Kidney (tissue), 13 donors: ENCODE measurements at regions not wholly inside any gene's neighbourhood (a gene's known extent, or its start where the extent isn't known, plus 50 kb on each side); places are given as distances from the start of the nearest gene placed in this dataset.

Experiments
- DNase-seq, 5 donors: peaks; one replicate each; pipeline ENCODE4 v3.0.0-alpha.2; 2013 to 2020
- FAIRE-seq: peaks from 2 replicates; lab custom pipeline; 2012; peaks lifted over from hg19 to GRCh38; lab: Jason Lieb, UNC
- H3K27ac ChIP-seq, 2 donors: one replicate each; pipeline ENCODE4 v1.7.0; 2013; ENCODE audit warnings: low read depth in 2 of 2, low read length in 2 of 2, inconsistent platforms in 1 of 2
- H3K27me3 ChIP-seq: one replicate; pipeline ENCODE4 v1.7.1; 2013; ENCODE audit warnings: low read length, inconsistent platforms; ENCODE audit not compliant: control insufficient read depth, insufficient read depth
- H3K36me3 ChIP-seq, 3 donors: one replicate each; pipeline versions ENCODE4 v1.7.0 to v1.7.1; 2013; ENCODE audit warnings: low read length in 3 of 3, control low read depth in 1 of 3, inconsistent platforms in 1 of 3; ENCODE audit not compliant: insufficient read depth in 3 of 3, control insufficient read depth in 2 of 3
- H3K4me1 ChIP-seq, 3 donors: one replicate each; pipeline versions ENCODE4 v1.7.0 to v1.7.1; 2013; ENCODE audit warnings: low read length in 3 of 3, inconsistent platforms in 1 of 3, low read depth in 1 of 3; ENCODE audit not compliant: control insufficient read depth in 2 of 3, insufficient read depth in 2 of 3
- H3K4me3 ChIP-seq, 3 donors: one replicate each; pipeline versions ENCODE4 v1.7.0 to v1.8.1; 2013; ENCODE audit warnings: low read length in 3 of 3, control low read depth in 1 of 3, inconsistent platforms in 1 of 3
- H3K9ac ChIP-seq, 3 donors: one replicate each; pipeline versions ENCODE4 v1.7.0 to v1.7.1; 2013; ENCODE audit warnings: low read length in 3 of 3, control low read depth in 1 of 3, inconsistent platforms in 1 of 3
- H3K9me3 ChIP-seq, 3 donors: one replicate each; pipeline versions ENCODE4 v1.7.0 to v1.7.1; 2013; ENCODE audit warnings: low read length in 3 of 3, control low read depth in 1 of 3, inconsistent platforms in 1 of 3; ENCODE audit not compliant: control insufficient read depth in 2 of 3, insufficient read depth in 1 of 3
- intact Hi-C: fragments of 100-400 bp; cut with DNase I; formaldehyde crosslinking; loops from one replicate; pipeline ENCODE4 v1.11.1; 2022
- TF ChIP-seq, protein P1 (sequence below): IDR thresholded peaks from 3 replicates; pipeline ENCODE4 v1.5.1; 2012; ENCODE audit warnings: mild to moderate bottlenecking, moderate library complexity, borderline replicate concordance; ENCODE audit not compliant: insufficient read depth; ENCODE audit errors: extremely low read depth
- donor health status: control.
- donor health status: control.
- donor health status: control.
- donor health status: control.
- donor health status: control.
- donor health status: DM: yes; HTN: yes; CAD: no.
- donor health status: Normal renal cell carcinoma (clear cell type).

DNA sequence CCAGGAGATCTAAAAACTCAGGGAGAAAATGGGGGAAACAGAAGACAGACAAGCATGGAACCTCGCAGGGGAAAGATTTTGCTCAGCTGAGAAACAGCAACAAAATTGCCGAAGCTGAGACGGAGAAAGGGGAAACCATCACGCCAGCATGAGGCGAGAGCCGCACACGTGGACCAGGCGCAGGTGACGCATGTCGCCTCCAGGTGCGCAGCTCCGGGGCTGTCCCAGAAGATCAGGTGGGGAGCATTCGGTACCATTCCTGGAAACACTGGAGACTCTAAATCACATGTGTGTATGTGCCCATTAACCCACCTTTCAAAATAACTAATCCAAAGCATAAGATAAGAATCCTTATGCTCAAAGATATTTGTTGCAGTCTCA is 121.7 kb downstream of the BRD1 start:
- peaks cover 5% of the 10 kb centered on the region for H3K27me3 ChIP-seq
- intact Hi-C loops, result no loop called here
- no peak for FAIRE-seq
- DNase-seq, result no peak
- no peak overlapping the region for H3K4me3 ChIP-seq
- peaks cover 0 to 21% (median 5%) of the 10 kb centered on the region in 3 donors for H3K9me3 ChIP-seq
- H3K36me3 ChIP-seq, result no peaks in the 10 kb centered on the region
- H3K27ac ChIP-seq, result no peak overlapping the region
- TF ChIP-seq, protein P1, sequence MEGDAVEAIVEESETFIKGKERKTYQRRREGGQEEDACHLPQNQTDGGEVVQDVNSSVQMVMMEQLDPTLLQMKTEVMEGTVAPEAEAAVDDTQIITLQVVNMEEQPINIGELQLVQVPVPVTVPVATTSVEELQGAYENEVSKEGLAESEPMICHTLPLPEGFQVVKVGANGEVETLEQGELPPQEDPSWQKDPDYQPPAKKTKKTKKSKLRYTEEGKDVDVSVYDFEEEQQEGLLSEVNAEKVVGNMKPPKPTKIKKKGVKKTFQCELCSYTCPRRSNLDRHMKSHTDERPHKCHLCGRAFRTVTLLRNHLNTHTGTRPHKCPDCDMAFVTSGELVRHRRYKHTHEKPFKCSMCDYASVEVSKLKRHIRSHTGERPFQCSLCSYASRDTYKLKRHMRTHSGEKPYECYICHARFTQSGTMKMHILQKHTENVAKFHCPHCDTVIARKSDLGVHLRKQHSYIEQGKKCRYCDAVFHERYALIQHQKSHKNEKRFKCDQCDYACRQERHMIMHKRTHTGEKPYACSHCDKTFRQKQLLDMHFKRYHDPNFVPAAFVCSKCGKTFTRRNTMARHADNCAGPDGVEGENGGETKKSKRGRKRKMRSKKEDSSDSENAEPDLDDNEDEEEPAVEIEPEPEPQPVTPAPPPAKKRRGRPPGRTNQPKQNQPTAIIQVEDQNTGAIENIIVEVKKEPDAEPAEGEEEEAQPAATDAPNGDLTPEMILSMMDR, result no peak
- H3K9ac ChIP-seq, result no peak overlapping the region
- H3K4me1 ChIP-seq, result no peaks in the 10 kb centered on the region

DNA sequence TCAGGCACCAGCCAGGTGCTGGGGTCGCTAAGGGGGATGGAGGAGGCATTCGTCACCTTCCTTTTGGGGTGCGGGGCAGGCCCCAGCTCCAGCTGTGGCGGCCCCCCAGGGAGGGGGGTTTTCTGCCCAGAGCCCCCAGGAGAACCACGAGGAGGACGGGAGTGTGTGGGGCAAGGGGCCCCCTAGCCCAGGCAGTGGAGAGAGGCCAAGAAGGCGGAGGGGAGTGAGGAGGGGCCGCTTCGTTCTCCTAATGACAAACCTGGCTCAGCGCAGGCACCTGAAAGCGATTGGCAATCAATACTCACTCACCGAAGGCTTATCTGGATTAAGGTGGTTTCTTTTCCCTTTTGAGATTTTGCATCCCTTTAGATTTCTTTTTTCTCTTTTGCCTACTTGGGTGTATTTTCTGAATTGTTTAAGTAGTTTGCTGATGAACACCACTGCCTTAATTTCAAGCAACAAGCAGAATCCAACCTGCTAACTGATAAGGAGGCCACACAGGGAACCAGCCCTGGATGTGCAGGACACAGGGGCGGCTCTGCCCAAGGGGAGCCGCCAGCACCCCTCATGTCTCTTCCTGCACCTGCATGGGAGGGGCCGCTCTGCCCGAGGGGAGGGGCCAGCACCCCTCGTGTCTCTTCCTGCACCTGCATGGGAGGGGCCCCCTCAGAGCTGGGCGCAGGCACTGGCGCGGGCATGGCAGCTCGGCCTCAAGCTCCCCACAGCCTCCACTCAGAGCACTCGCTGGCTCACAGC is 122.3 kb downstream of the BRD1 start:
- intact Hi-C loops, result no loop called here
- Histone ChIP-seq H3K4me3 (no peak overlapping the region), H3K27ac (no peak overlapping the region), H3K9me3 (peaks cover 0 to 21% (median 5%) of the 10 kb centered on the region in 3 donors), H3K36me3 (no peaks in the 10 kb centered on the region), H3K4me1 (no peaks in the 10 kb centered on the region), H3K27me3 (peaks cover 5% of the 10 kb centered on the region), H3K9ac (no peak overlapping the region)
- no peak for DNase-seq
- FAIRE-seq, result no peak
- TF ChIP-seq, protein P1, result no peak

DNA sequence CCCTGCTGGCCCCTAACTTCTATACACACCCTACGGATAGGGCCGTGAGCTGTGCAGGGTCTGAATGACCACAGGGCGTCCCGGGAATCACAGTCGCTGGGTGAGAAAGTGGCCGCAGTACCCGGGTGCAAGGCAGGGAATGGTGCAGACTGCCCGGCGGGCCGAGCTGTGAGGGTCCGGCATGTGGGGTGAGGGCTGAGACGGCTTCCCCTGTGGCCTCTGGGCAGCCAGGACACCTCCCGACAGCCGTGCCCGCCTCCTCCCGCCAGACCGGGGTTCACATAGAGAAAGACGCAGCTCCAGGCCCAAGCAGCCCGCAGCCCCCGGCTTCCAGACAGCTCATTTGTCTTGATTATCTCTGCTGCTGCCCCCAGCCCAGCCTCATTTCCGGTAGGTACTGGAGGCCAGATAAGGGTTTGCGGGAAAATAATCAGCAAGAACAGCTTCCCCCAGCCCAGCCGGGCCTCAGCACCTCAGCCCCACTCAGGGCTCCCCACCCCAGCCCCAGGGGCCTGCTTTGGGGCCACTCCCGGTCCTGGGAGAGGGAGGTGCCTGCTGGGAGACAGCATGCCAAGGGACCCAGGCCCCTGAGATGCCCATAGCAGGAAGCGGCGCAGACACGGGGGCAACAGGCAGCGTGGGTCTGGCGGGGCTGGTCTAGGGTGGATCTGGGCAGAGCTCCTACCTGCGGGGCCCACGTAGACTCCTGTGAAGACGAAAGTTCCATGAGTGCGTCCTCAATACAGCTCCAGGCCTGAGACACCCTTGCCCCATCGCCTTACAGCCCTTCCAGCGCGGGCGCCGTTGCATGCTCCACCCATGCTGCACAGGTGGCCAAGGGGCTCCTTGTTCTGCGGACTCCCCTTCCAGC is 123.1 kb downstream of the BRD1 start:
- TF ChIP-seq, protein P1, result no peak
- FAIRE-seq (no peak), DNase-seq (peak in 4 of 5 donors; percentile 7 to 63 (median 23))
- Histone ChIP-seq H3K27me3 (peaks cover 5% of the 10 kb centered on the region), H3K9ac (no peak overlapping the region), H3K4me3 (no peak overlapping the region), H3K36me3 (no peaks in the 10 kb centered on the region), H3K27ac (no peak overlapping the region), H3K4me1 (no peaks in the 10 kb centered on the region), H3K9me3 (peaks cover 0 to 17% (median 5%) of the 10 kb centered on the region in 3 donors)
- intact Hi-C loops, result no loop called here
